OCI-M2 (cell line): ENCODE measurements at regions not wholly inside any gene's neighbourhood (a gene's known extent, or its start where the extent isn't known, plus 50 kb on each side); places are given as distances from the start of the nearest gene placed in this dataset.

ENCODE experiments used
- DNase-seq: peaks from one replicate; lab custom pipeline; 2025; ENCODE audit not compliant: unreplicated experiment; lab: John Stamatoyannopoulos, UW

DNA sequence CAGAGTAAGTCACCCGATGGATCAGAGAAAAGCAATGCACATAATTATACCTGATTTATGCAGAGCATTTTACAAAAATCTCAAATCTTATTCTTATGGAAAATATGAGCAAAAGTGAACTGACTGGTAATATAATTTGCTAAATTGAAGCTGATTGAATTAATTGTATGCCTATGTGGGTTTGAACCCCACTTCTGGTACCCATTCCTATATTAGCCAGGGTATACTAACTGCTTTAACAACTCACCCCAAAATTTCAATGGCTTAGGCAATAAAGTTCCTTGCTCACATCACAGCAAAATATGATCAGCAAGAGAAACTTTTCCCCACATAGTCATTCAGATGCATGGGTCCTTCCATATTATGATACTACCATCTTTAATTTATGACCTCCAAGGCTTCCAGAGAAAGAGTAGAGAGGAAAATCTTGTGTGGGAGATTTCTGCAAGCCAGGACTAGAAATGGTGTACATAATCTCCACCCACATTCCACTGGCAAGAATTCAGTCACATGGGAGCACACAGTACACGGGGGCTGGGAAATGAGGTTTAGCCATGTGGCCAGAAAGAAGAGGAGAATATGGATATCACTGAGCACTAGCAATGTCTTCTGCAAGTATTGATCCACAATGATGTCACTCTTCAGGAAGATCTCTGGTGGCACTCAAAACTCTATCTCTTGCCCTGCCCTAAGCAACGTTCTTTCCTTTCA is 640.7 kb downstream of the BCOR start:
- no peak for DNase-seq

- no peak for DNase-seq
Observed at GRCh38 chrX:39458779-39459178, 639.0 kb downstream of the BCOR start.

GRCh38 chrX:39459204-39459603 is 638.6 kb downstream of the BCOR start:
- DNase-seq, result no peak

- DNase-seq, result no peak
Observed at GRCh38 chrX:39459952-39460351, 637.8 kb downstream of the BCOR start.

DNA sequence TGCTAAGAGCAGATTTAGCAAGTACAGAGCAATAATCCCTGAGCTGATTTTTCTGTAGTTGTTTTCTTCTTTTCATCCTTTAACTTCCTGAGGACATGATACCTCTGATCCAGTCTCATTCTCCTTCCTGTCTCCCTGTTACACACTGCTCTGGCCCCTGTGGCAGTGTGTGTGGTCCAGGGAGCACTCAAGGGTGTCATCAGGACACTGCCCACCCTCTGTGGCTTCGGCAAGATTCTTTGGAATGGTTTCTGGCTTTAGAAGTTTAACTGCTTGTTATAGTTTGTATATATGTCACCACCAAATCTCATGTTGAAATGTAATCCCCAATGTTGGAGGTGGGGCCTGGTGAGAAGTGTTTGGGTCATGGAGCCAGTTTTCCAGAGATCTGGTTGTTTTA is 637.3 kb downstream of the BCOR start:
- no peak for DNase-seq

DNA sequence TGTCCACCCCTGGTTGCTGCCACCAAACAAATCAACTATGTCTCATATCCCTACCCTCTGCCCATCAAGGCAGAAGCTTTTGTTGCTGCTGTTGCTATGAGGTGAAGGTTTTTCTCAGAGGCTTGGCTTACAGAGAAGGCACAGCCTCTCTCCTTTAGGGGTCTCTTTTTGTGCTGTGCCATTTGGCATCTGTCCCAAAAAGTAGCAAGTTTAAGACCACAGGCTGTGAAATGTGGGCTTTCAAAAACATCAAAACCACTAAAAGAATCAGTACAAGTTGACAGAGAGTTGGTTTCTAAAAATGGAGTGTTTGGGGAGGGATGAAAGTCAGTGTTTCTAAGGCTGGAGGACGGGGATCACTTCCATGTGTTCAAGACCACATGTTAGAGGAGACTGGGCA is 634.9 kb downstream of the BCOR start:
- no peak for DNase-seq

GRCh38 chrX:39464253-39464652 is 633.5 kb downstream of the BCOR start:
- DNase-seq, result no peak

GRCh38 chrX:39465467-39465866 is 632.3 kb downstream of the BCOR start:
- DNase-seq, result no peak

DNA sequence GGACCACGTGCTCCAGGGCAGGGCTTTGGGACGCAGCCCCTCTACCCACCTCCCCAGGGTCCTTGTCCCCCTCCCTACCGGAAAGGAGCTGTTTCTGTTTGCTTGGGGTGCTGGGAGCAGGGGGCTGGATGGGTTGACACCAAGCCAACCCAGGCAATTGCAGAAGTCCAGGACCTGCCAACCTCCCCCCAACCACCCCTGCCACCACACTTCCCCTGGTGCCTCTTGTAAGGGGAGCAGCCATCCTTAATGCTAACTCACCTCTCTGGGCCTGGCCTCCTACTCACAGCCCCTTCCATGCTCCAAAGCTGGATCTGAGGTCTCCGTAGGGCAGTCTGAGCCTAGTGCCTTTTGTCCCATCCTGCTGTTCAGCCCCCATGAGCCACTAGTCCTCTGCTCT is 631.9 kb downstream of the BCOR start:
- no peak for DNase-seq

- DNase-seq, result no peak
Observed at GRCh38 chrX:39469126-39469525, 628.6 kb downstream of the BCOR start.

DNA sequence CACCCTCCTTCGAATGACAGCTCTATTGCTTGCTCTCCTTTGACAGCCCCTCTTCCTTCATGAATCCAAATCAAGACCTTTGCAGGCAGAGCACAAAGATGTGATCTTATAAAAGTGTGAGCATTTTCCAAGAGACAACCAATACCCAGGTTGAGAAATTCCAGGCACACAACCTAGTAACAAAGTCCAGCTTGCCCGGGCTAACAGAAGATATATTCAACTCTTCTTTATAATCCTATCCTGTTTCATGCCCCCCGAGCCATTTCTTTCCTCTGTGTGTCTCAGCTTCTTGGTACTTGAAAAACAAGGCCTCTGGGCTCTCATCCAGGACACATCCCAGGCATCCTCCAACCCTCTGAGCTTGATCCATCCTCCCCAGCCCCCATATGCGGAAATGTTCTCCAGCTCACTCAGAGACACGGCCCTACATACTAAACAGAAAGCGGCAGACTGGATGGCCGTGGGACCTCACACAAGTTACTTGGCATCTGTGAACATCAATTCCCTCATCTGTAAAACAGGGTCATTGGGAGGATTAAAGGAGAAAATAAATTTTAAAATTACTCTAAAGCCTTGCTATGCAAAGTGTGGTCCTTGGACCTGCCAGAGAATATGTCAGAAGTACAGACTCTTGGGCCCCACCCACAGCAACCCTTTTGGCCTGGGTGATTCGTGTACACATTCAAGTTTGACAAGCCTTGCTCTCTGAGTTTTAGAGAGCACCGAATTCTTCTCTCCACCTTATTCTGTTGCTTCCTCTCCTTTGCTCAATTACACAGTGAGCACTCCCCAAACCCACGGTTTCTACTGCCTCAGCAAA is 627.0 kb downstream of the BCOR start:
- no peak for DNase-seq

GRCh38 chrX:39472161-39472560 is 625.6 kb downstream of the BCOR start:
- no peak for DNase-seq

DNA sequence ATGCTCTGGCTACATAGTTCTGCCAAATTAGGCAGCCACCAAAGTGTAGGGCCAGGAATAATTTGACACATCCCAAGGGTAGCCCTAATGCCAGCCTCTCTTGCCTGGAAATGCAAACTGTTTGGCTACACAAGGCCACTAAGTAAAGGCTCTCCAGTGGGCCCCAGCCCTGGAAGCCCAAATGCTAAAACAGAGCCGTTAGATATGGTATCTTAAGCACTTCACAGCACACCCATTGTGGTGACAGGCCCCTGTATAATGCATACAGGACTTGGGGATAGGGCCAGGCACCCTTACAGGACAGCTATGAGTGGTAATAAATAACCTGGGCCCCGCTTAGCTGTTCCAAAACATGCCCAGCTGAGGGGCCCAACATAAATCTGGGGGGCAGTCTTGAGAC is 623.9 kb downstream of the BCOR start:
- DNase-seq, result no peak

DNA sequence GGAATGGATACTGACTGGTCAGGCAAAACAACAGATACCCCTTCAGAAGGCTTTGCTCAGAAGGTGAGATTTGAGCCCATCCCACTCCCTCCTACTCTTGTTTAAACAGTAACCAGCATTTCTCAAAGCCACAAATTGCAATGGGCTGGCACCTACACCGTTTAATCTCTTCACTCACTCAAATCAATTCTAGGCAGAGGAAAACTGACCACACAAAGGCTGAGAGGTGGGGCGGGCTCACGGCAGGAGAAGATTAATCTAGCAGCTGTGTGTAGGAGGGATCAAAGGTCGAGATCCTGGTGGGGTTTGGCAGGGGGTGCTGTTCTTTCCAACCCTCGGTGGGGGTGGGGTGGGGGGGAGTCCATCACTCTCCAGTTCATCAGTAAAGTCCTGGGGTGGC is 622.4 kb downstream of the BCOR start:
- no peak for DNase-seq

GRCh38 chrX:39476604-39477021 is 621.1 kb downstream of the BCOR start:
- no peak for DNase-seq

DNA sequence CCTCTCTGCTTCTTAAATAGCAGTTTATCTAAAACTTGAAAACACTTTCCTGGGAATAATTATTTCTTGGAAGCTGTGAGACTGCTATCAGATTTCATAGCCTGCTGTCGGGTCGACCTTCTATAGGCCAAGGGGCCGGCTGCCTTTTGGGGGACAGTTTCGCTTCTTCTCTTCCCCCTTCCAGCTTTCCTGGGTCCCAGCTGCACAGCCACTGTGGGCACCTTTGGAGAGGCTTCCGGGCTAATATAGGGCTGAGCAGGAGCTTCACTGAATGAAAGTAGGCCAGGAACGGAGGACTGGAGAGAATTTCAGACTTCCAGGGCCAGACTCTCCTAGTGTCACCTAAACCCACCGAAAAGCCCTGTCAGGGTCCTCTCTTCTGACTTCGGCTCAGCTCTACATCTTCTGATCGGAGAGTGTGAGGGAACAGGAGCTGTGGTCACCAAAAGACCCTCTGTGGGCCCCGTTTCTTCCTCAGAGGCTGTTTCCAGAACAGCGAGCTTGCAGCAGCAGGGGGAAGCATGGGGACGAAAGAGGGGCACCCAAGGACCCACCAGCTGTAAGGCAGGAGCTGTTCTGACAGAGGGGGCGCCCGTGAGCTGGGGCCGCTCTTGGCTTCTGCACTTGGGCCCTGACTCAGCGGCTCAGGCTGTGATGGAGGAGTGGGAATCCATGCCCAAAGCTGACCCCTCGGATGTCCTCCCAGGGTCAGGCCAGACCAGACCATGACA is 620.6 kb downstream of the BCOR start:
- DNase-seq, result no peak

GRCh38 chrX:39477762-39478120 is 620.0 kb downstream of the BCOR start:
- no peak for DNase-seq

DNA sequence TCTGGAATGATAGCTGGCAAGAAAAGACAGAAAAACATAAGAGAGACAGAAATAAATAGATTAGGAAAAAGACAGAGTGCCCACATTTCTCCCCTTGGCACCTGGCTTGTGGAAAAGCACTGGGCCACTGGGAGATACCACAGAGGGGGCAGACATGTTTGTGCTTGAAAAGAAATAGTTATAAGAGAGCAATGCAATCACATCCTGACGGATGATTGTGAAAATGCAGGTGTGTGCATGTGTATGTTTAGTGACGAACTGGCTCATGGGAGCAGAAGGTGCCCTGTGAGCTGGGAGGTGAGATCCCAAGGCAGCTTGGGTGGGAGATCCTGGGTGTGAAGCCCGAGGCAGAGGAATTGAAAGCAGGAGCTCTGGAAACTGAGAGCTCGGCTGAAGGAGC is 617.9 kb downstream of the BCOR start:
- no peak for DNase-seq

- no peak for DNase-seq
Observed at GRCh38 chrX:39480963-39481362, 616.8 kb downstream of the BCOR start.

DNA sequence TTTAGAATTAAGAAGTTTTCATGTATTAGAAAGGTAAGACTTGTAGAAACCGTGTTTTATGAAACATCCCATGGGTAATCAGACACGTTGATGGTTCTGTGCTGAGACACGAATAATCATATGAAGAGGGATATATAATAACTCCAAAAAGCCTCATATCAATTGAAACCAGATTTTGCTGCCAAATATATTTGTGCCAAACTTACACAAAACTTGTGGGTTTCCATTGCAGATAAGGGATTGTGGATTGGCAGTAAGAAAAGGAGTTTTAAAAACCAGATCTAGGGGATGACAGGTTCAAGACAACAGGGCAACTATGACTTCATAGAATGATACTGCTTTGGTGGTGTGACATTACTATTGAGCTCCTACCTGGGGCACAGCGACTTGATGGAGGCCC is 616.1 kb downstream of the BCOR start:
- DNase-seq, result no peak

- no peak for DNase-seq
Observed at GRCh38 chrX:39484159-39485068, 613.3 kb downstream of the BCOR start.
